ENCODE measurements at regions not wholly inside any gene's neighbourhood (a gene's known extent, or its start where the extent isn't known, plus 50 kb on each side); places are given as distances from the start of the nearest gene placed in this dataset.

DNA sequence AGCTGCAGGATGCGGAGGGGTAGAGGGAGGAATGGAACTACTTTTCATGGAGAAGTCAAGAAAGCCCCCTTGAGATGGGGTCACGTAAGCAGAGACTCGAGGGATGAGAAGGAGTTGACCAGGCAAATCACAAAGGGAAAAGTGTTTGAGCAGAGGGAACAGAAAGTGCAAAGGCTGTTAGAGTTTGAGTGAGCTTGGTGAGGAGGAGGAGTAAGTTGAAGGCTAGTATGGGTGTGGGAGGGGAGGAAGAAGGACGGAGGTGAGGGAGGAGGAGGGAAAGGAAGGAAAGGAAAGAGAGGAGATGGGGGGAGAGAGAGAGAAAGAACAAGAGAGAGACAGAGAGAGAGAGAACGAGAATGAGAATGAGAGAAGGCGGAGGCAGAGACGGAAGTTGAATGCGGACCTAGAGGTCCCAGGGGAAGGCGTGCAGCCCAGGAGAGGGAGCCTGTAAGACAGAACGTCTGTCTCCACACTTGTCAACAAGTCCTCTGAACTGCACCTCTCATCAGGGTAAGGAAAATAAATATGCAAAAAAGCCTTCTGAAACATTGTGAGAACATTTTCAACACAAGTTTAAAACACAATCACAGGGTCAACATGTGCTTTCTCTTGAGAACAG, 279.8 kb upstream of the EEF2KMT start:
- DNase-seq, result no peak

DNA sequence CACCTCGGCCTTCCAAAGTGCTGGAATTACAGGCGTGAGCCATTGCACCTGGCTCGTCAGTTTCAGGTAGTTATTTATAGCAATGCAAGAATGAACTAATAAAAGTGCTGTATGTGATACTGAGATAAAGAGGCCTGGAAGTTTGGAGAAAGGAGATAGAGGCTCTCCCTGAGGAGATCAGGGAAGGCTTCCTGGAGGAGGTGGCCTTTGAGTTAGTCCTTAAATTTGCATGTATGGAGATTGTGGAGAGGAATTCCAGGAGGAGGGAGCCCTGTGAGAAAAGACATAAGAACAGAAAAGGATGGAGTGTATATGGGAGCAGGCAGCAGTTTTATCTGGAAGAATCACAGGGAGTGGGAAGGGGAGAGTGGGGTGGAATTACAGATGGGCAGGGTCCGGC, 276.6 kb upstream of the EEF2KMT start:
- DNase-seq, result no peak

DNA sequence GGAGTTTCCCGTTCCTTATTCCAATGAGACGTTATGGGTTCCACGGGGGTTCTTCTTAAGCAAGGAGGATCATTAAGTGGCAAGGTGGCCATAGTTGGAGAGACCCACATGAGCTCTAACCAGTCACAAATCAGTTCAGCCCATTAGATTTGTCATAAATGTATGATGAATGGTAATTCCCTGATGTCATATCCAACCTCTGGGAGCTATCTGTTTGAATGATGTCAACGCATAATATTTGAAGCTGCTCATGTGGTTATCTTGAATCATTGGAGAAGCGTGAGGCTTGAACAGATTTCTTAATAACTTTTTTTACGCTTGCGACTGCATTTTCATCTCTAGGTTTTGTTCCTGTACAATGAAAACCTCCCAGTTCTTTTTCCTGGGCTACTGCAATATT, 270.4 kb upstream of the EEF2KMT start:
- no peak for DNase-seq

DNA sequence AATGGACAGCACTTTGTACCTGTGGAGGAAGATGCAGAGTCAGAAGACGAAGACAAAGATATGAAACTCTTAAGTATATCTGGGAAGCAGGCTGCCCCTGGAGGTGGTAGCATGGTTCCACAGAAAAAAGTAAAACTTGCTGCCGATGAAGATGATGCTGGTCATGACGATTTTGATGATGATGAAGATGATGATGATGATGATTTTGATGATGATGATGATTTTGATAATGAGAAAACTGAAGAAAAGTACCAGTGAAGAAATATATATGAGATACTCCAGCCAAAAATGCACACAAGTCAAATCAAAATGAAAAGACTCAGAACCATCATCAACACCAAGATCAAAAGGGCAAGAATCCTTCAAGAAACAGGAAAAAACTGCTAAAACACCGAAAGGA, 268.5 kb upstream of the EEF2KMT start:
- DNase-seq, result no peak

DNA sequence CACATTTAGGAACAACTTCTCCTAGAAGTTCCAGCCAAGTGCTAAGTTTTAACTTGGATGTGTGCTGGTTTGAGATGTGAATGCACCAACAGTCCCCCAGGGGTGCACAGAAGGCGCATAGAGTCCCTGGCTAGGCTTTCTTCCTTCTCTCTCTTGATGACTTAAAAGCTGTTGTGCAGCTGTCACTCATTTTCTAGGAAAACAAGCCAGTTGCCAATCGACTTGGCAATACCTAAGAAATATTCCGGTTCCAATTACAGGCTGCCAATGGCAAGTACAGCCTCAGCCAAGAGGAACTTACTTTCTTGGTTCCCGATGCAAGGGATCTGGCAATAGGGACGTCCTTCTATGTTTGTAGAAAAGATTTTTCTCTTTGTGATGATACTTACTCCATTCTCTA, 266.6 kb upstream of the EEF2KMT start:
- DNase-seq, result no peak

DNA sequence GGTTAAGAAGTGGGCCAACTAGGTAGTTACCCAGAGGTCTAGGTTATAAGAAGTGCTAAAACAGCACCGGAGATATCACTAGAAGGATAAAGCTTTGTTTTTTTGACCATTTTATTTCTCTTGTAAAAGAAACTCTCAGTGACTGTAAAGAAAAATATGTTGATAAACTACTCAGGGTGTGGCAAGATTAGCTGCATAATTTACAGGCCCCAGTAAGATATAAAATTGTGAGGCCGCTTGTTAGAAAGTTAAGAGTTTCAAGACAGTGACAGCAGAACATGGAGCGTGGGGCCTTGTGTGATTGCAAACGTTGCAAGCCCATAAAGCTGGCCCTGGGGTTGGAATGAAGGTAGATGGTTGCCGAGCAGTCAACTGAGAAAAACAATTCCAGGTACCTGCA, 263.7 kb upstream of the EEF2KMT start:
- DNase-seq, result no peak

DNA sequence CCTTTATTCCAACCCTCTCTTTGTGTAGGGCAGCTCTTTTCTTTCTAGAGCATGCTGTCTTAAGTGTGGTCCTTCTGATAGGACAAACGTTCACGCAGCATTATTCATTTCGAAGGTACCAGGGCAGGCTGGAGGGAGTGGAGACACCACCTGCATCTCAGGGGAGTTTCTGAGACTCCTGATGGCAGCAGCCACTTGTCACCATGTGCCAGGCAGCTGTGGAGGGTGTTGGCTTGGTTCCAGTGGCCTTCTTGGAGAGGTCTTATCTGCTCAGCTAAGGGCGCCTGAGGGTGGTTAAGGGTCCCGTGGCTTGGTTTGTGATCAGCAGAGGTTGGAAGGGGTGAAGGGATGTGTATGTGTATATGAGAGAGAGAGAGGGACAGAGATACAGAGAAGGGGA, 257.1 kb upstream of the EEF2KMT start:
- no peak for DNase-seq

DNA sequence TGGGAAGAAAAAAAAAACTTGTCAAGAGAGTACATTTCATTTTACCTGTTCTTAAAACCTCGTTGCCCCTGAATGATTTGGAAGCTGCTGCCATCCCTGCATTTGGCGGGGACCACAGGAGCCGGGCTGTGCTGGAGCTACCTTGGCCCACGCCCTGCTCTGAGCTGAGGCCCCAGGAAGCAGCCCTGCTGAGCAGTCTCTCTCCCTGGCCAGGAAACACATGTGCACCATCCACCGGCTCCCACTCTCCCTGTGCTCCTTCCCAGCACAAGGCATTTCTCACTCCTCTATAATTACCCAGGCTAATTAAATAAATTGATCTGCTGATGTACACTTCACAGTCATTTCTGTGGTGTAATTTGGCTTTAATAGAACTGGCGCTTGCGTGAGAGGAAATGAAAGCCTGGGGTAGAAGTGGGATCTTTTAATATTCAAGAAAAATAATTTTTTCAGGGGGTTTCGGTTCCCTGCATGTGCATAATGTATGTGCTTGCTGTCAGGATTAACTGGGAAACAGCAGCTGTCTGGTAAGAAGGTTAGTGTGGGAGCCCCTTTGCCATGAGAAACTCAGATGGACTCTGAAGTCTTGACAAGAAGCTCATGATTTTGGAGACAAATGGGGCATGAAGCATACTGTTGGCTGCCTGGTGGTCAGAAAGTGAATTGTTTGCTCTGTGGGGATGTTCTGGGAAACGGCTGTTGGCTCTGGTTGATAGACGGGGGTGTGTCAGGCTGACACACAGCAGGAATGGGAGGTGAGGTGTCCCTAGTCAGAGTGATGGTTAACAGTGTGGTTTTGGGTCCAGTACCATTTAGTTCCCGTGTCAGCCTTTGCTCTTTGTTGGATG, 252.3 kb upstream of the EEF2KMT start:
- DNase-seq, result no peak

DNA sequence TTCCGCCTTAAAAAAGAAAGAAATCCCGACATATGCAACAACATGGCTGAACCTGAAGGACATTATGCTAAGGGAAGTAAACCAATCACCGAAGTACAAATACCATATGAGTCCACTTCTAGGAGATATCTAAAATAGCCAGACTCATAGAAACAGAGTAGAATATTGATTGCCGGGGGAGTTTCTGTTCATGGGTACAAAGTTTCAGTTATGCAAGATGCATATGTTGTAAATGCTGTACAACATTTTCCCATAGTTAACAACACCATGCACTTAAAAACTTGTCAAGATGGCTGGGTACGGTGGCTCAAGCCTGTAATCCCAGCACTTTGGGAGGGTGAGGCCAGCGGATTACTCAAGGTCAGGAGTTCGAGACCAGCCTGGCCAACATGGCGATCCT, 251.5 kb upstream of the EEF2KMT start:
- DNase-seq, result no peak

DNA sequence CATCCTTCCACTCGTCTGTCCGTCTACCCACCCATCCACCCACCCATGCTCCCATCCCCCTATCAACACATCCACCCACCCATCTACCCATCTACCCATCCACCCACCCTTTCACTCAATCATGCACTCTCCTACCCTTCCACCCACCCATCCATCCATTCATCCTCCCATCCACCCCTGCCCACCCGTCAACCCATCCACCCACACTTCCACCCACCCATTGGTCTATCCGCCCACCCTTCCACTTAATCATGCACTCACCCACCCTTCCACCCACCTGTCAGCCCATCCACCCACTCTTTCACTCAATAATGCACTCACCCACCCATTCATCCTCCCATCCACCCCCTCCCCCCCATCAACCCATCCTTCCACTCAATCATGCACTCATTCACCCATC, 250.0 kb upstream of the EEF2KMT start:
- no peak for DNase-seq

DNA sequence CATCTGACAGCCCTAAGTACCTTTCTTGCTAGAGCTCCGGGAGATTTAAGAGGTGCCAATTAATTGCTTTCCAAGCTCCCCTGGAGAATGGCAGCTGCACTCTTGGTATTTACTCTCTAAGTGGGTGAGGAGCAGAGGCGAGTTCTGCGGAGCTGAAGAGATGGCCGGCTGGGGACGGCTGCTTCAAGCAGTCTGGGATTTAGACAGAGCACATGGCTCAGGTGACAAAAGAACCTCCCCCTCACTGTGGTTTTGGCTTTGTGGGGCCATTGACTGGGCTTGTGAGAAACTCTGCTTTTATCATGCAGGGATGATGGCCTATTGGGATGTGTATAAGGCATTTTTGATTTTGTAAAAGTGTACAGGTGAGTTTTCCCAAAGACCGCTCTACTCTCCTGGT, 239.3 kb upstream of the EEF2KMT start:
- no peak for DNase-seq

DNA sequence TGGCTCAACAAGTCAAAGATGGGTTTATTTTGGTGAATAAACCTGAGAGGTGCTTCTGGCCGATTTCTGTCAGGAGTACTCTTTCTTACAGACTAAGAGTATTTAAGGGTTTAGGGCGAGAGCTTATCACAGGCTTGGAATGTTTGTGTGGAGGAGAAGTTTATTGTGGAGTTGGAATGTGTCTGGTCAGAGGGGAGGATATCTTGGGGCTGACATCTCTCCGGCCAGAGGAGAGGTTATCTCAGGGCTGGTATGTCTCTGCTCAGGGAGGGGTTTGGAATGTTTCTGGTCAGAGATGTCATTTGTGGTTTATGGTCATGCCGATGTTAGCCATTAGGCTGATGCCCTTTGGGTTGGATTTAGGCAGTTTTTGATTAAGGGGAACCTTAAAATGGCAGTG, 236.4 kb upstream of the EEF2KMT start:
- no peak for DNase-seq

DNA sequence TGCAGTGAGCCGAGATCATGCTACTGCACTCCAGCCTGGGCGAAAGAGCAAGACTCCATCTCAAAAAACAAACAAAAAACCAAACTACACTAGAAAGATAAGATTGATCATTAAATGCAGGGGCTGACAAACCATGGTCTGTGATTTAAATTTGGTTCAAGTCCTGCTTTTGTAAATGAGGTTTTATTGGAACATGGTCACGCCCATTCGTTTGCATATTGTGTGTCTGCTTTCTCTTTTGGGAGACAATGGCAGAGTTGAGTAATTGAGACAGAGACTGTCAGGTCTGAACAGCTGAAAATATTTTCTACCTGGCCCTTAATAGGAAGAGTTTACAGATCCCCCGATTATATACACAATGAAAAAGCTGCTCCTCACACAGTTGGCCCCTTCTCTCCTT, 235.5 kb upstream of the EEF2KMT start:
- DNase-seq, result no peak

DNA sequence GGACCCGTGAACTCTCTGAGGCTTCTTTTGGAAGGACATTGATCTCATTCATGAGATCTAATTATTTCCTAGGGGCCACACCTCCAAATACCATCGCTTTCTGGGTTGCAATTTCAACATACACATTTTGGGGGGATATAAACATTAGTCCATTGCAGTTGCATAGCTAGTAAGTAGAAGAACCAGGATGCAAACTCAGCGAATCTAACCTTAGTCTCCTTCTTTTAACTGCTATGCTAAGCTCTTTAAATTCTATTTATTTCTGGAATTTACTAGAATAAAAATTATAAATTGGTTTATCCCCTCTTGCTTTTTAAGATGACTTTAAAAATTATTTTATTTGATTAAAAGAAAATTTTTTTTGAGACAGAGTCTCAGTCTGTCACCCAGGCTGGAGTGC, 232.5 kb upstream of the EEF2KMT start:
- no peak for DNase-seq

DNA sequence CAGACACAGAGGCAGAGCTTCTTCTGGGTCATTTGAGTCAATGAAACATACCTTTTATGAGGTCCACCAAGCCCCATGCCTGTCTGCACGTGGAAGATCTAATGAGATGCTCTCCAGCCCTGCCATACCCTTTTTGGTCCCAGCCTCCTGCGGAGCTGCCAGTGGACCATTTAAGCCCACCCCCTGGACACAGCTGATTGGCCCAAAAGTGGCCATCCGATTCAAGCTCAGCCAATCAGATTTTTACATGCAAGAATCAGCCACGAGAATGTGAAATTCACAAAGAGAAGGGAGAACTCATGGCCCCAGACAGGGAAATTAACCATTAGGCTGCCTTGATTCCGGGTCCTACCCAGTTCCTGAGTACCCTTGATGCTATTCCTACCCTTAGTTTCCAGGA, 231.0 kb upstream of the EEF2KMT start:
- no peak for DNase-seq

DNA sequence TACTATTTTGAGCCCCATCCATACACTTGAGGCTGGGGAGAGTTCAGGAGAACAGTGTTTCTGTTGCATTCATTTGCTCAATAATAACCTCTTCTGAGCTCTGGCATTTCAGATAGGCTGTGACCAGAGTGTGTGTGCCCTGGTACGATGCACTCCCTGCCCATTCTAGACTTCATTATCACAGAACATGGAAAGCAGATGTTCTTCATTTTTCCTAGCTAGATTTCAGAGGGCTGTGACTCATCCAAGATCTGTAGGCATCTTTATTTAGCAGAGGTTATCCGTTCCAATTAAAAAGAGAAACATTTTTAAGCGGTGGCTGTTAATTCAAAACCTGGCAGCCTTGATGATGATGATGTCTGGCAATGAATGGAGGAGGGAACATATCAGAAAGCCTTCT, 228.8 kb upstream of the EEF2KMT start:
- DNase-seq, result no peak

DNA sequence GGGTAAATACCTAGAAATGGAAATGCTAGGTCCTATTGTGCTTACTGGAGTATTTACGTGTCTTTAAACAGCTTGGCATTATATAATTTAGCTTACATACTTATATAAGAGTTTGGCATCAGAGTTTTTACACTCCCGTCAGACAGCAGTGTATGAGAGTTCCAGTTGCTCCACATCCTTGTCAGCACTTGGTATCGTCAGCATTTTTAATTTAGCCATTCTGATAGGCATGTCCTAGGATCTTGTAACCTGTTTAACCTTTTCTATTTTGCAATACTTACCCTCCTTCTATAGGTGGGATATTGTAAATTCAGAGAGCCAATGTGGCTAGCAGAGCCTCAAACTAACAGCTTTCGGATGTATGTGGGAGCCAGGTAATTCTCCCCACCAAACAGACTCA, 228.3 kb upstream of the EEF2KMT start:
- DNase-seq, result no peak

DNA sequence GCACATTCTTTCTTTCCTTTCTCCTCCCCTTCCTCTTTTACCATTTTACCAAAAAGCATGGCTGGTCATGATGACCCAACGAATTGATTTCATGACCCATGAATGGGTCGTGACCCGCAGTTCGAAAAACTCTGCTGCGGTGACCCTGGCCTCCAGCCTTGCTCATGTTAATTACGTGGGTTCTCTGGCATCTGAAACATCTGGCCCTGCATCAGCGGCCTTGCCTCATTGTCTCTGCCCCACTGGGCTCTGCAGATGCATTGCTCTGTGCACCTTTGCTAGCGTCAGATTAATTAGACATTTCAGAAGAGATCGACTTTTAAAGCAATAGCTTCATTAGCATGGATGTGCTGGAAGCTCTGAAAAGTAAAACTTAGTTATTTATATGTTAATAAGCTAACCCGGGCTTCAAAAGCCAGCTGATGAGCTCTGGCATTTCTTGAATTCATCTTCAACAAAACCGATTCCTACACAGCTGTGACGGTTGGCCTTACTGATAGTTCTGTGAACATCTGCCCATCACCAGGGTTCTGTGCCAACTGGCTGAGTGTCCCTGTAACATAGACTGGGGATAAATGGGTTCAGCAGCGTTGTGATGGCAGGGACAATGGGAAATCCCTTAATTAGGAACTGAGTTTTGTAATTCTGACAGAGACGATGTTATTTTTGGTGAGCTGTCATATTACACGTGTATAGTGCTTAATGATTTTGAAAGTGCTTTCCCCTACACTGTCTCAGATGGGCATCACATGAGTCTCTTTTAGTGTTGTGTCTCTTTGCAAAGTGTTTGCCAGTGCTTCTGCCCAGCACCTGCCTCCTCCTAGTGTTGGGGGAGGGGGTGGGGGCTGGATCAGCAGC, 225.9 kb upstream of the EEF2KMT start:
- DNase-seq, result no peak

DNA sequence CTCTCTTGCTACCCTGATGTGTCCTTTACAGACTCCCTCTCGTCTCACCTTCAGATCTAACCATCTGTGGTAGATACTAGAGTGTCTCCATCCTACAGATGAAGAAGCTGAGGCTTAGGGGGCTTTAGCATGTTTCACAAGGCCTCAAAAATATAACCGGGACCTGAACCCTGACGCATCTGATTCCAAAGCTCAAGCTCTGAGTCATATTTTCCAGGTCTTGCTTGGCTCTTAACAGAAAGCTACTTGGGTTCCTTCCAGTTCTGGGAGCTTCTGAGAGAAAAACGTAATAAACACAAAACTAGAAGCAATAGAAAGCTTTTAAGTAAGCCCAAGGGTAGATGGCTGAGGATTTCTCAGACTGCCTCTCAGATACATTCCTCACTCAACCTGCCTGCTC, 224.3 kb upstream of the EEF2KMT start:
- DNase-seq, result no peak

DNA sequence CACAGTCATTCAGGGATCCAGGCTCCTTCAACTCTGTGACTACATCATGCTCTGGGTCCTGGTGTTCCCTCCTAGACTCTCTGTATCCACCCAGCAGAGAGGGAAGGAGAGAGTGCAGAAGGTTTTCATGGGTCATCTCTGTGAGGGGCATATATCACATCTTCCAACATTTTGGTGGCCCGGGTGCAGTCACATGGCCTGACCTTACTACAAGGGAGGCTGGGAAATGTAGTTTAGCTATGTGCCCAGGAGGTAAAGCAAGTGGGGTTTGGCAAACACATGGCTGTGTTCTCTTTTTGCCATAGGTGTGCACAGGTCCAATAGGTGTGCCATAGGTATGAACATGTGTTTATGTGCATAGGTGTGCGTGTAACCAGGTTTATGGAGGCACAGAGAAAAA, 222.2 kb upstream of the EEF2KMT start:
- DNase-seq, result no peak

DNA sequence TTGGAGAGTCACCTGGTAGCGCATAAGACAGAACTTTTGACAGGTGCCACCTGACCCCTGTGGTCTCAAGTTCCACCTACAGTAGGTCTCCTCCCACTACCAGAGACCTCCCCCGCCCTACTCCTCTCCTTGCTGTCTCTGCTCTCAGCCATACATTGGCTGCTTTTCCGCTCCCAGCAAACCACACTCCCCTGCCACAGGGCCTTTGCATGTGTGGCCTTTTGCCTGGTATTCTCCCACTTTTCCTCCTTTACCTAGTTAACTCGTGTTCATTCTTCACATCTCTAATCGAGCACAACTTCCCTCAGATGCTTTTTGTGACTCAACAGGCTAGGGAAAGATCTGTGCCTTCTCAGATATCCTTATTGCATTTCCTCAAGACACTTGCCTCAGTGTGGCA, 218.3 kb upstream of the EEF2KMT start:
- DNase-seq, result no peak

DNA sequence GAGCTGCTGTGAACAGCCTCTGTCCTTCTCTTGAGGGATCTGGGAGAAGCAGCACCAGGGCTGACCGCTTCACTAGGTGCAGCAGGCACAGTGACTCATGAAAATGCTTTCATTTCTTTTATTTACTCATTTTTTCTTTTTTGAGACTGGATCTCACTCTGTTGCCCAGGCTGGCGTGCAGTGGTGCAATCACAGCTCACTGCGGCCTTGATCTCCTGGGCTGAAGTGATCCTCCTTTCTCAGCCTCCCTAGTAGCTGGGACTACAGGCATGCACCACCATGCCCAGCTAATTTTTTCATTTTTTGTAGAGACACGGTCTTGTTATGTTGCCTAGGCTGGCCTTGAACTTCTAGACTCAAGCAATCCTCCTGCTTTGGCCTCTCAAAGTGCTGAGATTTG, 216.8 kb upstream of the EEF2KMT start:
- DNase-seq, result no peak

DNA sequence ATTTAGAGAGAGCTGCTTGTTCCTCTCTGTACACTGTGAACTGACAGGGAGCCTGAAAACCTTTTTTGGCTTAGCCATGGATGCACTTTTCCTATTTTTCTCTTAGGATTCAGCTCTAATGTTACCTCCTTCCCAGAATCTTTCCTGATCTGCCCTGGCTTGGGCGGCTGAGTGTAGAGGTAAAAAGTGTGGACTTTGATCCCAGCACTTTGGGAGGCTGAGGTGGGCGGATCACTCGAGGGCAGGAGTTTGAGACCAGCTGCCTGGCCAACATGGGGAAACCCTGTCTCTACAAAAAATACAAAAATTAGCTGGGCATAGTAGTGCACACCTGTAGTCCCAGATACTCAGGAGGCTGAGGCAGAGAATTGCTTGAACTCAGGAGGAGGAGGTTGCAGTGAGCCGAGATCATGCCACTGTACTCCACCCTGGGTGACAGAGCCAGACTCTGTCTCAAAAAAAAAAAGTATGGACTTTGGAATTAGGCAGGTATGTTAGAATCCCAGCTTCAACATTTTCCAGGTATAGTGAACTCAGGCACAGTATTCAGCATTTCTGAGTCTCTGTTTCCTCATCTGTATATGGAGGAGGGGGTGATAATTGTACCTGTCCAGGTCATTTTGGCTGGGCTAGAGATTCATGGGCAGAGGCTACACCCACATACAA, 212.5 kb upstream of the EEF2KMT start:
- no peak for DNase-seq

Data from COR-L47 (cell line).